Gastrocnemius medialis (tissue), 4 donors: ENCODE measurements at regions not wholly inside any gene's neighbourhood (a gene's known extent, or its start where the extent isn't known, plus 50 kb on each side); places are given as distances from the start of the nearest gene placed in this dataset.
A peak's percentile ranks its signal among the peaks of the same experiment; 100 is the strongest.

ENCODE experiments used
- CTCF ChIP-seq, 5 experiments: fragments of 450-650 bp in 3 of 5; fragments of 200-600 bp in 2 of 5; sonication (generic) in 2 of 5; IDR thresholded peaks in 4 of 5; conservative IDR thresholded peaks in 1 of 5; 1 replicate in 4 of 5; 2 replicates in 1 of 5; pipeline ENCODE4 v1.5.1; 2016 to 2019; ENCODE audit warnings: antibody characterized with exemption in 5 of 5, mild to moderate bottlenecking in 3 of 5, moderate library complexity in 3 of 5
- POLR2A ChIP-seq, 2 donors: fragments of 450-650 bp; IDR thresholded peaks; one replicate each; pipeline ENCODE4 v1.6.1; 2017; ENCODE audit warnings: antibody characterized with exemption in 2 of 2, mild to moderate bottlenecking in 2 of 2, moderate library complexity in 2 of 2

DNA sequence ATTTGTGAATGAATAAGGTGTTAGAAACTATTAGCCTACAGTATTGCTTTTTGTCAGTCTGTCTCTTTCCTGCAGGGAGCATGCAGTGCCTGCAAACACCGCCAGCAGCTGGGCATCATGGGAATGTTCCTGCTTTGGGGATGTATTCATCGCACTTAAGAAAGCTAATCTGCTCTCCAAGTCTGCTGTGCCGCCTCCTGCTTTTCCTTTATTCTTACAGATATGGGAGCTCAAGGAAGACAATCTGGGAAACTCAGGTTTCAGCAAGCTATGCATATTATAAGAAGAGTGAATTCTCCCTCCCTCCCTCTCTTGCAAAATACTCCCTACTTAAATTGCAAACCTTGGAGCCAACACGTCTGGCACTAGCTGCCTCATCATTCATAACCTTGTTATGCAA is 479.2 kb upstream of the ACVR2A start:
- no peak for TF ChIP-seq POLR2A (IDR thresholded peaks at IDR 0.05)
- TF ChIP-seq CTCF (IDR thresholded peaks at IDR 0.05 in 4 of 5, conservative IDR thresholded peaks at IDR 0.05 in 1 of 5): peak in 1 of 5 experiments; percentile 8
